Coronary artery (tissue), 2 donors: ENCODE measurements at regions not wholly inside any gene's neighbourhood (a gene's known extent, or its start where the extent isn't known, plus 50 kb on each side); places are given as distances from the start of the nearest gene placed in this dataset.

Source experiments
- DNase-seq: peaks from one replicate; pipeline ENCODE4 v3.0.0-alpha.2; 2017; ENCODE audit warnings: low spot score
- H3K27ac ChIP-seq, 2 donors: fragments of 200-600 bp; sonication (generic); one replicate each; pipeline ENCODE4 v1.5.1; 2016 to 2019
- H3K4me3 ChIP-seq: fragments of 200-600 bp; sonication (generic); 2 replicates; pipeline ENCODE4 v1.5.1; 2016; ENCODE audit warnings: mild to moderate bottlenecking, moderate library complexity
- CTCF ChIP-seq: fragments of 200-600 bp; sonication (generic); IDR thresholded peaks from one replicate; pipeline ENCODE4 v1.5.1; 2019; ENCODE audit warnings: antibody characterized with exemption

DNA sequence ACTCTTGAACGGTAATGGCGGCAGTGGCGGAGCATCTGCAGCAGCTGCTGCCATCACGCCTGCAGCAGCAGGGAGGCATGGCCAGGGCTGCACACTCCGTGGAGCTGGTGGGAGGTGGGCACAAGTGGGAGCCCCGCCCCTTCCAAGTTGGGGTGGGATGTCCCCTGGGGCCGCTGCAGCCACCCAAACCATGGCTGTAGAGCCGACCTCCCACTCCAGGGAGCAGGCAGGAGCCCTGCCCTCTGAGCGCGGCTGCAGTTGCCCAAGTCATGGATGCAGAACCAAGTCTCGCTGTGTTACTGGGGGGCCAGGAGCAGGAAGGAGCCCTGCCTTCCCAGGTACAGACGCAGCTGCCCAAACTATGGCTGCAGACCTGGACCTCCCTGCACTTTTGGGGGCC, 215.3 kb upstream of the VLDLR start:
- Histone ChIP-seq H3K4me3 (no peak overlapping the region), H3K27ac (no peak overlapping the region)
- no peak for DNase-seq
- TF ChIP-seq CTCF, result no peak

DNA sequence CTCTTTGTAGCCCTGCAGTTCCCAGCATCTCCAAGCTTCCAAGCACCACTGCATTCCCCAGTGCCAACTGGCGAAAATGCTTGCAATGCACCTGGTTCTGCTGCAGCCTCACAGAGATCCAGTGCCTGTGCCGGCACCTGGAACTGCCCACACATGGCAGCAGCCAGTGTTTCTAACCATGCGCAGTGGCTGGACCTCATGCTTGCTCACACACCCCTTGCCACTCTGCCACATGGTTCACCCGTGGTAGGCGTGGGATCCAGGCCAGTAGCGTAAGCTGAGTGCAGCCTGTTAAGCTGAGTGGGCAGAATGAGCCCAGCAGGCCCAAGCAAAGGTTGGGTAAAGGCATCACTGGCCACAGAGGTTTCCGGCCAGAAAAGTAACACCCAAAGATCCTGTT, 214.1 kb upstream of the VLDLR start:
- no peak overlapping the region for H3K27ac ChIP-seq
- DNase-seq, result no peak
- TF ChIP-seq CTCF, result no peak
- H3K4me3 ChIP-seq, result no peak overlapping the region

DNA sequence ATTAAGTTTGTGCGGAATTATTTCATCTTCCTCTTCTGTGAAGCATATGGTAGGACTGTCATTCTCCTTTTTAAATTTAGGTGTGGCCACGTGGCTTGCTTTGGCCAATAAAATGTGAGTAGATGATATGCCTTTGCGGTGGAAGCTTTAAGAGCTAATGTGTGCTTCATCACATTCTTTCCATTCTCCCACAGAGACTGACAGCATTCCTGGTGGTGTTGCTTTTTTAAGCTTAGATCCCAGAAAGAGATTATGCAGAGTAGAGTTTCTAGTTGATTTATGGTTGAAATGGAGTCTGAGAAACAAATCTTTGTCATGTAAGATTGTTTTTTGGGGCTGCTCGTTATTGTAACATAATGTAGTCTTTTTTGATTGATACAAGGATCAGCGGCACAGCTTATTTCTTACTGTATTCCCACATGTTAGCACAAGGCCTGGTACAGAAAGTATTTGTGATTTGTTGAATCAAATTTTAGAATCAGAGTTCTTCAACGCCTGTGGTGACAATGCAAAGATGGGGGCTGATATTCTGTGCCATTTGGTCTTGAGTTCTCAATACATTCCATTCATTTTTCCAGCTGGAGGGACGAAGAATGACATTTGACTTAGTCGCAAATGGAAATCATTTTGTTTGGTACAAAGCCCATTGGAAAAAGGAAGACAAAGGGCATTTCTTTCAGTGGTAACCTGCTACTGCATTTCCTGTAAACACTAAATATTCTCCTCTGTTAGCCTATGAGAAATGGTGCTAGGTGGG, 209.9 kb upstream of the VLDLR start:
- H3K27ac ChIP-seq, result no peak overlapping the region
- H3K4me3 ChIP-seq, result no peak overlapping the region
- no peak for DNase-seq
- no peak for TF ChIP-seq CTCF

DNA sequence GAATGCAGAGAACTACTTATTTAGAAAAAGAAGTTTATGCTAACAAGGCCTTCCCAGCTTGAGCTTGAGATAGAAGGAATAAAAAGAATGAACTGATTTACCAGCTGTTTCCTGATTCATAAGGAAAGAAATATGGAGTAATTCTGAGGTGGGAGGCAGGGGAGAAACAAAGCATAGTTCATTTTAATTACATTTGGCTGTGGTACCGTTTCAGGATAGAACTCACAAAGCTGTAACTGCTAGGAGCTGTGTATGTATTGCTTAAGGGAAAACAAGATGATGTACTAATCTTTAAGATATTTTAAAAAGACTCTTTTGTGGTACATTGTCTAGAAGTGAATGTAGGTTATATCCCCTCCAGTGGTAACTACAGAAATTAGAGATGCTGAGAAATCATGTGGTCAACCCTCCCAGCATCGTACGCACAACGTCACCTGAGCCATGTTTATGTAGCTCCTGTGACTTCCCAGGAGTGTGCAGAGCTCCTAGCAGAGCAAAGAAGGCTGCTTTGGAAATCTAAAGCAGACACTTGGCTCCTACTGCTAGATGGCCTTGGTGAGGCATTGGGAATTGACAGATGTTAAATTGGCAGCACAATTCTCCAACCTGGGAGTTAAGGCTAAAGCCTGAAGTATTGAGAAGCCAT, 208.3 kb upstream of the VLDLR start:
- TF ChIP-seq CTCF, result no peak
- Histone ChIP-seq H3K4me3 (no peak overlapping the region), H3K27ac (no peak overlapping the region)
- DNase-seq, result no peak

DNA sequence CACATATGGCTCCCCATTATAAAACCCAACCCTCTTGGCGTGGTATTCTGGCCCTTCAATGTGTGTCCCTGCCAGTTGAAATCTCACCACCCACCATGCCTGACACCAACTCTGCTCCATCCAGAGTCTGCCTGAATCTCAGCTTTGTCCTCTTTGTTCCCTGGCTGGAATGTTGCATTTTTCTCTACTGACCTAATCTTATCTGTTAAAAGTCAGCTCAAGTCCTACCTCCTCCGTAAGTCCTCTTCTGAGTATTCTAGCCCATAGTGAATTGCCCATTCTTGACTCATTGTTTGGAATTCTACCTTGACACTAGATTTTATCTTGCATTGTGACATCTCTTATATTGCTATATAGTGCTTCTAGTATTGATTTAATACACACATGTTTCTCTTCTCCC, 207.1 kb upstream of the VLDLR start:
- no peak overlapping the region for H3K4me3 ChIP-seq
- no peak for DNase-seq
- H3K27ac ChIP-seq, result no peak overlapping the region
- no peak for TF ChIP-seq CTCF

DNA sequence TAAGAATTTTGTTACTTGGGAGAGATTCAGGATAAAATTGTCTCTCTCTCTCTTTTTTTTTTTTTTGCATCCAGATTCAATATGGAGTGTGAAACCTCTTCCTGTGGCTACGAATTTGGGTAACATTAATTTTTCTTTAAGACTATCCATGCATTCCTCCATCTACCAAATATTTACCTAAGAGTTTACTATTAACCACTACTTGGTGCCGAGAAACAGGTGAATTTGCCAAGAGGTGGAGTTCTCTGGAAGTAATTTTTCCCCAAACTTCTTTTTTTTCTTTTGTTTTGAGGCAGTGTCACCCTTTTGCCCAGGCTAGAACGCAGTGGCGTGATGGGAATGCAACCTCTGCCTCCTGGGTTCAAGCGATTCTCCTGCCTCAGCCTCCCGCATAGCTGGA, 206.3 kb upstream of the VLDLR start:
- DNase-seq, result no peak
- Histone ChIP-seq H3K4me3 (no peak overlapping the region), H3K27ac (no peak overlapping the region)
- no peak for TF ChIP-seq CTCF

DNA sequence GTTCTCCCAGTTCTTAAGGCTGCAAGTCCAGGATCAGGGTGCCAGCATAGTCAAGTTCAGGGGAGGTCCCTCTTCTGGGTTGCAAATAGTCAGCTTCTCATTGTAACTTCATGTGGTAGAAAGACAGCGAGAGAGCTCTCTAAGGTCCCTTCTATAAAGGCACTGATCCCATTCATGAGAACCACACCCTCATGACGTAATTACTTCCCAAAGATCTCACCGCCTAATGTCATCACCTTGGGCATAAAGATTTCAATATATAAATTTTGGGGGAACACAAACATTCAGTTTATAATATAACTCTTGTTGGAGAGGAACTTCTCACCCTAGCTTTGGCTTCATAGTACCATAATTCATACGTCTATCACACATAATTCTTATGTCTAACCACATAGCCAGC, 203.9 kb upstream of the VLDLR start:
- no peak for TF ChIP-seq CTCF
- no peak overlapping the region for H3K27ac ChIP-seq
- DNase-seq, result no peak
- H3K4me3 ChIP-seq, result no peak overlapping the region
